Trophoblast cell (in vitro differentiated cells and primary cell): ENCODE measurements at regions not wholly inside any gene's neighbourhood (a gene's known extent, or its start where the extent isn't known, plus 50 kb on each side); places are given as distances from the start of the nearest gene placed in this dataset.

Source experiments
- DNase-seq, 2 donors: peaks; one replicate each; pipeline ENCODE4 v3.0.0-alpha.2; 2016
- H2AFZ ChIP-seq: 2 replicates; pipeline ENCODE4 v1.6.1; 2013; ENCODE audit warnings: low read length, moderate library complexity, mild to moderate bottlenecking; ENCODE audit not compliant: insufficient read depth, poor library complexity
- H2AK5ac ChIP-seq: 2 replicates; pipeline ENCODE4 v1.6.1; 2013; ENCODE audit warnings: mild to moderate bottlenecking, low read length
- H2BK120ac ChIP-seq: 2 replicates; pipeline ENCODE4 v1.6.1; 2013; ENCODE audit warnings: low read length, mild to moderate bottlenecking, moderate library complexity; ENCODE audit not compliant: insufficient read depth, poor library complexity
- H2BK12ac ChIP-seq: 2 replicates; pipeline ENCODE4 v1.6.1; 2013; ENCODE audit warnings: mild to moderate bottlenecking, low read length, moderate library complexity
- H2BK5ac ChIP-seq: 2 replicates; pipeline ENCODE4 v1.6.1; 2013; ENCODE audit warnings: low read length, low read depth, moderate library complexity, mild to moderate bottlenecking; ENCODE audit not compliant: poor library complexity
- H3K14ac ChIP-seq: 2 replicates; pipeline ENCODE4 v1.6.1; 2013; ENCODE audit warnings: mild to moderate bottlenecking, low read length
- H3K18ac ChIP-seq: 2 replicates; pipeline ENCODE4 v1.6.1; 2013; ENCODE audit warnings: mild to moderate bottlenecking, low read length
- H3K23ac ChIP-seq: 2 replicates; pipeline ENCODE4 v1.6.1; 2013; ENCODE audit warnings: low read length
- H3K27ac ChIP-seq: 2 replicates; pipeline ENCODE4 v1.5.1; 2013; ENCODE audit warnings: low read depth, mild to moderate bottlenecking, inconsistent platforms, low read length, moderate library complexity
- H3K27me3 ChIP-seq: 2 replicates; pipeline ENCODE4 v1.6.1; 2013; ENCODE audit warnings: inconsistent platforms, mild to moderate bottlenecking, low read length, moderate library complexity; ENCODE audit not compliant: insufficient read depth
- H3K36me3 ChIP-seq, 2 experiments: 1 replicate in 1 of 2; 2 replicates in 1 of 2; pipeline ENCODE4 v1.6.1; 2013; ENCODE audit warnings: low read length in 2 of 2, mild to moderate bottlenecking in 2 of 2, moderate library complexity in 1 of 2; ENCODE audit not compliant: insufficient read depth in 2 of 2, control insufficient read depth in 1 of 2
- H3K4ac ChIP-seq: 2 replicates; pipeline ENCODE4 v1.6.1; 2013; ENCODE audit warnings: low read depth, mild to moderate bottlenecking, low read length, moderate library complexity
- H3K4me1 ChIP-seq, 2 experiments: 1 replicate in 1 of 2; 2 replicates in 1 of 2; pipeline ENCODE4 v1.6.1; 2013; ENCODE audit warnings: low read length in 2 of 2, mild to moderate bottlenecking in 2 of 2, moderate library complexity in 1 of 2; ENCODE audit not compliant: insufficient read depth in 2 of 2, control insufficient read depth in 1 of 2
- H3K4me2 ChIP-seq: 2 replicates; pipeline ENCODE4 v1.6.1; 2013; ENCODE audit warnings: inconsistent platforms, mild to moderate bottlenecking, low read length, moderate library complexity
- H3K4me3 ChIP-seq: 2 replicates; pipeline ENCODE4 v1.5.1; 2013; ENCODE audit warnings: mild to moderate bottlenecking, low read depth, low read length, inconsistent platforms
- H3K79me1 ChIP-seq: one replicate; pipeline ENCODE4 v1.6.1; 2013; ENCODE audit warnings: low read length
- H3K79me2 ChIP-seq: 2 replicates; pipeline ENCODE4 v1.6.1; 2013; ENCODE audit warnings: low read length, mild to moderate bottlenecking; ENCODE audit not compliant: control insufficient read depth, insufficient read depth, poor library complexity
- H3K9ac ChIP-seq: 2 replicates; pipeline ENCODE4 v1.6.1; 2013; ENCODE audit warnings: mild to moderate bottlenecking, low read length
- H3K9me3 ChIP-seq: 2 replicates; pipeline ENCODE4 v1.6.1; 2013; ENCODE audit warnings: low read depth, mild to moderate bottlenecking, control low read depth, inconsistent platforms, low read length; ENCODE audit not compliant: insufficient read depth
- H4K12ac ChIP-seq: 2 replicates; pipeline ENCODE4 v1.6.1; 2013; ENCODE audit warnings: low read depth, mild to moderate bottlenecking, low read length, moderate library complexity
- H4K8ac ChIP-seq: 2 replicates; pipeline ENCODE4 v1.6.1; 2013; ENCODE audit warnings: low read depth, mild to moderate bottlenecking, low read length, moderate library complexity
- H4K91ac ChIP-seq: one replicate; pipeline ENCODE4 v1.6.1; 2013; ENCODE audit warnings: low read depth, mild to moderate bottlenecking, low read length, moderate library complexity
- WGBS: extraction: QIAGEN DNeasy Blood & Tissue Kit; methylation state at CpG from one replicate; pipeline ENCODE4 v1.1.7; 2013; ENCODE audit warnings: missing lambda C conversion rate; ENCODE audit not compliant: insufficient read length, insufficient coverage; ENCODE audit errors: extremely low coverage; 5-methylcytosine and 5-hydroxymethylcytosine counted together

GRCh38 chr5:2615917-2616316 is 135.6 kb downstream of the IRX2 start:
- Histone ChIP-seq H3K14ac (no peak overlapping the region), H3K79me1 (no peaks in the 10 kb centered on the region), H2BK12ac (no peak overlapping the region), H2AFZ (no peak overlapping the region), H2BK5ac (no peak overlapping the region), H3K4me3 (no peak overlapping the region), H3K9me3 (peaks cover 2% of the 10 kb centered on the region), H3K36me3 (no peaks in the 10 kb centered on the region), H3K27me3 (no peaks in the 10 kb centered on the region), H3K18ac (no peak overlapping the region), H3K4me1 (no peaks in the 10 kb centered on the region), H4K12ac (no peak overlapping the region), H2BK120ac (no peak overlapping the region), H3K79me2 (no peaks in the 10 kb centered on the region), H4K8ac (no peak overlapping the region), H3K9ac (no peak overlapping the region), H4K91ac (no peak overlapping the region), H3K4me2 (no peak overlapping the region), H3K4ac (no peak overlapping the region), H3K23ac (no peak overlapping the region), H2AK5ac (no peak overlapping the region), H3K27ac (no peak overlapping the region)
- DNase-seq = no peak
- WGBS = no CpG with 5 or more reads among the region's 4 CpGs

- no peak overlapping the region for H3K23ac ChIP-seq
- no peak overlapping the region for H3K14ac ChIP-seq
- no peaks in the 10 kb centered on the region for H3K79me2 ChIP-seq
- no peak overlapping the region for H2BK12ac ChIP-seq
- peaks cover 5% of the 10 kb centered on the region for H3K9me3 ChIP-seq
- H3K4me3 ChIP-seq = no peak overlapping the region
- H2AK5ac ChIP-seq = no peak overlapping the region
- no CpG with 5 or more reads among the region's 11 CpGs for WGBS
- no peak overlapping the region for H4K8ac ChIP-seq
- no peak overlapping the region for H2BK120ac ChIP-seq
- no peak for DNase-seq
- H4K12ac ChIP-seq = no peak overlapping the region
- H4K91ac ChIP-seq = no peak overlapping the region
- H3K4me2 ChIP-seq = no peak overlapping the region
- H3K4me1 ChIP-seq = no peaks in the 10 kb centered on the region
- H3K27me3 ChIP-seq = no peaks in the 10 kb centered on the region
- no peak overlapping the region for H3K27ac ChIP-seq
- no peak overlapping the region for H3K9ac ChIP-seq
- H2BK5ac ChIP-seq = no peak overlapping the region
- H3K18ac ChIP-seq = no peak overlapping the region
- H3K4ac ChIP-seq = no peak overlapping the region
- no peaks in the 10 kb centered on the region for H3K36me3 ChIP-seq
- H3K79me1 ChIP-seq = no peaks in the 10 kb centered on the region
- no peak overlapping the region for H2AFZ ChIP-seq
Measured at GRCh38 chr5:2614571-2614970, 136.9 kb downstream of the IRX2 start.

GRCh38 chr5:2611659-2612058 is 139.8 kb downstream of the IRX2 start:
- no peak overlapping the region for H2AFZ ChIP-seq
- no peaks in the 10 kb centered on the region for H3K79me2 ChIP-seq

DNA sequence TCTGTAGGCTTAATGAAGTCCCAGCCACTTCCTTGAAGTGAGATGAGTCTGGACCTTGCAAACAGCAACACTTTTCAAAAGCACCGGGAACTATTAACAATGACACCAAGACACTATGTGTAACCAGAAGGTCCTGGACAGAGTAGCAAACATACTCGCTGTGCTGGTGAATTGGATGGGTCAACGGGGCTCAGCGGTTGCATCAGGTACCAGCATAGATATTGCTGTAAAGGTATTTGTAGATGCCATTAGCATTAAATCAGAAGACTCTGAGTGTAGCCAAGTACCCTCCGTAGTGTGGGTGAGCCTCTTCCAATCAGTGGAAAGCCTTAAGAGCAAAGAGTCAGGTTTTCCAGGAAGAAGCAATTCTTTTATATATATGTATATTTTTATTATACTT is 140.5 kb downstream of the IRX2 start:
- Histone ChIP-seq H3K36me3 (no peaks in the 10 kb centered on the region), H3K9me3 (peaks cover 8% of the 10 kb centered on the region), H3K79me2 (no peaks in the 10 kb centered on the region), H2BK5ac (no peak overlapping the region), H3K4ac (no peak overlapping the region), H3K14ac (no peak overlapping the region), H3K18ac (no peak overlapping the region), H2BK120ac (no peak overlapping the region), H3K79me1 (no peaks in the 10 kb centered on the region), H3K23ac (no peak overlapping the region), H3K27me3 (no peaks in the 10 kb centered on the region), H3K4me1 (no peaks in the 10 kb centered on the region), H2AK5ac (no peak overlapping the region), H2AFZ (no peak overlapping the region), H3K9ac (no peak overlapping the region), H3K4me2 (no peak overlapping the region), H4K91ac (no peak overlapping the region), H4K12ac (no peak overlapping the region), H3K27ac (no peak overlapping the region), H4K8ac (no peak overlapping the region), H3K4me3 (no peak overlapping the region), H2BK12ac (no peak overlapping the region)
- peak; percentile 86 to 94 for DNase-seq
- no CpG with 5 or more reads among the region's 5 CpGs for WGBS

More at GRCh38 chr5:2611659-2612058, 139.8 kb downstream of the IRX2 start:
- no peak overlapping the region for H2AK5ac ChIP-seq
- no peak overlapping the region for H4K12ac ChIP-seq
- no peak overlapping the region for H3K18ac ChIP-seq
- no peak overlapping the region for H3K23ac ChIP-seq
- peak in 1 of 2 donors; percentile 24 for DNase-seq
- H3K9me3 ChIP-seq = peaks cover 8% of the 10 kb centered on the region
- no peak overlapping the region for H2BK5ac ChIP-seq
- no peak overlapping the region for H4K8ac ChIP-seq
- no peaks in the 10 kb centered on the region for H3K36me3 ChIP-seq
- no peak overlapping the region for H3K4me2 ChIP-seq
- no peak overlapping the region for H3K4ac ChIP-seq
- no peaks in the 10 kb centered on the region for H3K79me1 ChIP-seq
- no peak overlapping the region for H3K4me3 ChIP-seq
- no peak overlapping the region for H3K27ac ChIP-seq
- no peak overlapping the region for H3K14ac ChIP-seq
- H3K9ac ChIP-seq = no peak overlapping the region
- no peaks in the 10 kb centered on the region for H3K27me3 ChIP-seq
- H2BK12ac ChIP-seq = no peak overlapping the region
- H4K91ac ChIP-seq = no peak overlapping the region
- H2BK120ac ChIP-seq = no peak overlapping the region
- no CpG with 5 or more reads among the region's 7 CpGs for WGBS
- no peaks in the 10 kb centered on the region for H3K4me1 ChIP-seq
